Stimulated activated naive CD8-positive, alpha-beta T cell treated with anti-CD3 and anti-CD28 coated beads, Interleukin-15, Interleukin-2, amounts not matched to agents 100 U/mL and 50 U/mL, for 24 hours (primary cell): ENCODE measurements at regions not wholly inside any gene's neighbourhood (a gene's known extent, or its start where the extent isn't known, plus 50 kb on each side); places are given as distances from the start of the nearest gene placed in this dataset.
A peak's percentile ranks its signal among the peaks of the same experiment; 100 is the strongest.
"Not testable (repeated sequence)": the region's sequence is repeated elsewhere in the genome, so short reads cannot be mapped to it uniquely, and the experiment has no call there.

ENCODE experiments used
- ATAC-seq: fragments of 150-1000 bp; cut with Tn5 transposase; one replicate; pipeline ENCODE4 v1.10.0; 2021
- DNase-seq: peaks from one replicate; pipeline ENCODE4 v3.0.0; 2021

- no peak for DNase-seq
- ATAC-seq: no peak
These were observed 53.7 kb upstream of the SMIM15 start for GRCh38 chr5:61215996-61216395.

GRCh38 chr5:61216741-61217140 lies 54.5 kb upstream of the SMIM15 start:
- ATAC-seq (no peak), DNase-seq (no peak)

- DNase-seq (no peak), ATAC-seq (no peak)
These were observed 54.9 kb upstream of the SMIM15 start for GRCh38 chr5:61217214-61217613.

GRCh38 chr5:61228229-61228628 lies 66.0 kb upstream of the SMIM15 start:
- no peak for ATAC-seq
- DNase-seq: no peak

GRCh38 chr5:61228691-61229280 lies 66.5 kb upstream of the SMIM15 start:
- ATAC-seq (peak; percentile 50), DNase-seq (peak; percentile 7)

GRCh38 chr5:61229416-61229815 lies 67.1 kb upstream of the SMIM15 start:
- DNase-seq (no peak), ATAC-seq (no peak)

- ATAC-seq: no peak
- DNase-seq: no peak
These were observed 68.2 kb upstream of the SMIM15 start for GRCh38 chr5:61230492-61230891.

- DNase-seq (no peak), ATAC-seq (no peak)
These were observed 69.5 kb upstream of the SMIM15 start for GRCh38 chr5:61231813-61232212.

GRCh38 chr5:61232490-61233050 lies 70.3 kb upstream of the SMIM15 start:
- no peak for ATAC-seq
- no peak for DNase-seq

- ATAC-seq (no peak), DNase-seq (no peak)
These were observed 71.8 kb upstream of the SMIM15 start for GRCh38 chr5:61234019-61234418.

GRCh38 chr5:61236715-61237114 lies 74.4 kb upstream of the SMIM15 start:
- not testable (repeated sequence) for DNase-seq, ATAC-seq

- no peak for DNase-seq
These were observed 83.2 kb upstream of the SMIM15 start for GRCh38 chr5:61245486-61245885.

GRCh38 chr5:61245936-61246335 lies 83.7 kb upstream of the SMIM15 start:
- no peak for ATAC-seq
- no peak for DNase-seq

More at GRCh38 chr5:61245486-61245885, 83.2 kb upstream of the SMIM15 start:
- ATAC-seq: no peak

GRCh38 chr5:61246768-61247307 lies 84.6 kb upstream of the SMIM15 start:
- ATAC-seq: no peak
- DNase-seq: no peak

- DNase-seq: no peak
- no peak for ATAC-seq
These were observed 80.0 kb upstream of the ZSWIM6 start for GRCh38 chr5:61251874-61252642.

GRCh38 chr5:61252643-61252925 lies 79.5 kb upstream of the ZSWIM6 start:
- ATAC-seq: no peak
- DNase-seq: no peak

- DNase-seq: no peak
- ATAC-seq: no peak
These were observed 78.5 kb upstream of the ZSWIM6 start for GRCh38 chr5:61253547-61253946.

- DNase-seq (no peak), ATAC-seq (no peak)
These were observed 77.0 kb upstream of the ZSWIM6 start for GRCh38 chr5:61254969-61255555.

GRCh38 chr5:61256474-61256873 lies 75.6 kb upstream of the ZSWIM6 start:
- ATAC-seq: no peak
- DNase-seq: no peak

- DNase-seq: no peak
- no peak for ATAC-seq
These were observed 74.6 kb upstream of the ZSWIM6 start for GRCh38 chr5:61257421-61257820.

- no peak for DNase-seq
- ATAC-seq: no peak
These were observed 70.9 kb upstream of the ZSWIM6 start for GRCh38 chr5:61261136-61261535.

GRCh38 chr5:61262080-61262479 lies 70.0 kb upstream of the ZSWIM6 start:
- no peak for DNase-seq
- ATAC-seq: no peak

GRCh38 chr5:61263072-61263471 lies 69.0 kb upstream of the ZSWIM6 start:
- ATAC-seq: no peak
- DNase-seq: no peak
